ENCODE measurements at regions not wholly inside any gene's neighbourhood (a gene's known extent, or its start where the extent isn't known, plus 50 kb on each side); places are given as distances from the start of the nearest gene placed in this dataset.

- no peak for DNase-seq
- H3K36me3 ChIP-seq (ENCODE audit: insufficient read depth, low read length) = no peaks in the 10 kb centered on the region
Measured at GRCh38 chr12:127998988-127999387, 268.0 kb upstream of the TMEM132C start.

DNA sequence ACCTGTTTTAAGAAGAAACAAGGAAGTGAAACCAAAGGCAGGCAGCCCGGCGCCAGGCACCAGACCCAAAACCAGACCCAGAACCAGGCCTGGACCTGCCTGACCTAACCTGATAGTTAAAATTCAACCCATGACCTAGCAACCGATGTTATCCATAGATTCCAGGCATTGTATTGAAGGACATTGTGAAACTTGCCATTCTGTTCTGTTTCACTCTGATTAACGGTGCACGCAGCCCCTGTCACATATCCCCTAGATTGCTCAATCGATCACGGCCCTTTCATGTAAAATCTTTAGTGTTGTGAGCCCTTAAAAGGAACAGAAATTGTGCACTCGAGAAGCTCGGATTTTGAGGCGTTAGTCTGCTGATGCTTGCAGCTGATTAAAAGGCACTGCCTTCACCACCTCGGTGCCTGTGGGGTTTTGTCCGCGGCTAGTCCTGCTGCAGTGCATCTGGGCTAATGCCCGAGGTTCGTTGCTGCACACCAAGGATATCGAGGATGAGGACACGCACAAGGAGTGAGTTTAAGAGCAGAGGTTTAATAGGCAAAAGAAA, 262.5 kb upstream of the TMEM132C start:
- DNase-seq = no peak
- Histone ChIP-seq H3K9me3 (ENCODE audit: low read length) (no peaks in the 10 kb centered on the region), H2AFZ (ENCODE audit: low read length) (no peak overlapping the region), H3K4me2 (ENCODE audit: low read depth, low read length, poor library complexity, severe bottlenecking) (no peak overlapping the region), H3K9me2 (replicated peaks; ENCODE audit: insufficient read depth, low read length) (no peaks in the 10 kb centered on the region), H3K9ac (ENCODE audit: low read length) (no peak overlapping the region), H3K27ac (ENCODE audit: low read length) (no peak overlapping the region), H3K4me3 (ENCODE audit: low read length) (no peak overlapping the region), H3K36me3 (ENCODE audit: insufficient read depth, low read length) (no peaks in the 10 kb centered on the region), H3K27me3 (ENCODE audit: low read length) (no peaks in the 10 kb centered on the region), H3K4me1 (ENCODE audit: low read length) (no peaks in the 10 kb centered on the region), H3K79me2 (ENCODE audit: low read length) (no peaks in the 10 kb centered on the region), H4K20me1 (ENCODE audit: insufficient read depth, low read depth, low read length) (no peaks in the 10 kb centered on the region)

More at GRCh38 chr12:127998988-127999387, 268.0 kb upstream of the TMEM132C start:
- Histone ChIP-seq H3K79me2 (ENCODE audit: low read length) (no peaks in the 10 kb centered on the region), H3K9ac (ENCODE audit: low read length) (no peak overlapping the region), H3K27ac (ENCODE audit: low read length) (no peak overlapping the region), H4K20me1 (ENCODE audit: insufficient read depth, low read depth, low read length) (no peaks in the 10 kb centered on the region), H3K4me2 (ENCODE audit: low read depth, low read length, poor library complexity, severe bottlenecking) (no peak overlapping the region), H2AFZ (ENCODE audit: low read length) (no peak overlapping the region), H3K4me1 (ENCODE audit: low read length) (no peaks in the 10 kb centered on the region), H3K9me2 (replicated peaks; ENCODE audit: insufficient read depth, low read length) (no peaks in the 10 kb centered on the region), H3K9me3 (ENCODE audit: low read length) (no peaks in the 10 kb centered on the region), H3K27me3 (ENCODE audit: low read length) (no peaks in the 10 kb centered on the region), H3K4me3 (ENCODE audit: low read length) (no peak overlapping the region)

GRCh38 chr12:128007250-128007649, 259.7 kb upstream of the TMEM132C start:
- no peaks in the 10 kb centered on the region for H3K79me2 ChIP-seq (ENCODE audit: low read length)
- H3K4me3 ChIP-seq (ENCODE audit: low read length) = no peak overlapping the region
- no peaks in the 10 kb centered on the region for H3K9me3 ChIP-seq (ENCODE audit: low read length)
- H3K9ac ChIP-seq (ENCODE audit: low read length) = no peak overlapping the region
- no peaks in the 10 kb centered on the region for H3K9me2 ChIP-seq (replicated peaks; ENCODE audit: insufficient read depth, low read length)
- no peak overlapping the region for H2AFZ ChIP-seq (ENCODE audit: low read length)
- no peaks in the 10 kb centered on the region for H3K4me1 ChIP-seq (ENCODE audit: low read length)
- no peak overlapping the region for H3K4me2 ChIP-seq (ENCODE audit: low read depth, low read length, poor library complexity, severe bottlenecking)
- H3K27me3 ChIP-seq (ENCODE audit: low read length) = no peaks in the 10 kb centered on the region
- H4K20me1 ChIP-seq (ENCODE audit: insufficient read depth, low read depth, low read length) = no peaks in the 10 kb centered on the region
- no peak for DNase-seq
- H3K36me3 ChIP-seq (ENCODE audit: insufficient read depth, low read length) = no peaks in the 10 kb centered on the region
- no peak overlapping the region for H3K27ac ChIP-seq (ENCODE audit: low read length)

DNA sequence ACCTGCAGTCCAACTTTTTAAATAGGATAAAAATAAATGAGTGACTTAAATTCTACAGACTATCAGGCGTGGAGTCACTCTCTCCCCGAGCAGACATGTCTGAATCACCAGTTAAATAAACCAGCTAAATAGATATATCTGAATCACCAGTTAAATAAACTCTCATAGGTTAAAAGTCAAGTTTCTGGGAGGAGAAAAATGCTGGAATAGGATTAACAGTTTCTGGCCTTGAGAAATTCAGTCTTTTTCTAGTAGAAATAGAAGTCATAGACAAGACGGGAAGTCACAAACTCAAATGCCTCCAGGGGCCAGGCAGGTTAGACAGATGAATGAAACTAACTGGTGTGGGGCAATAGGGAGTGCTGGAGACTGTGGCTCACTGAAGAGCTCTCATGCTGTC, 258.6 kb upstream of the TMEM132C start:
- no peaks in the 10 kb centered on the region for H4K20me1 ChIP-seq (ENCODE audit: insufficient read depth, low read depth, low read length)
- H3K4me3 ChIP-seq (ENCODE audit: low read length) = no peak overlapping the region
- H3K79me2 ChIP-seq (ENCODE audit: low read length) = no peaks in the 10 kb centered on the region

DNA sequence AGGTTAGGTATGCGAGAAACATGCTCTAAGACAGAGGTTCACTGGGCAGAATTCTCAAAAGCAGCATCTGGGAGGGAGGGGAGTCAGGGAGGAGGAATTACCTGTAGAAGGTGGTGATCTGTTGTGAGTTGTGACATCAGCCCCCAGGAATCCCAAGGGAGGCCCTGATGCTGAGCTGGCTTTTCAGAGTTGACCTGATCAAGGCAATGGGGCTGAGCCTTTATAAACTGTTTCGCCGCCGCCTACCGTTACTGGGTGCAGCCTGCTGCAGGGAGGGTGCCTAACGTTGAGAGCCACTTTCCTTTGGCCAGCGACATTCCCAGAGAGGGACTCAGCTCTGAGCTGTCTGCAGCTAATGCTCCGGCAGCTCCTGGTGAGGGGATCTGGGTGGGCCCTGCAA, 257.9 kb upstream of the TMEM132C start:
- Histone ChIP-seq H4K20me1 (ENCODE audit: insufficient read depth, low read depth, low read length) (no peaks in the 10 kb centered on the region), H3K9ac (ENCODE audit: low read length) (no peak overlapping the region), H3K27me3 (ENCODE audit: low read length) (no peaks in the 10 kb centered on the region), H3K4me2 (ENCODE audit: low read depth, low read length, poor library complexity, severe bottlenecking) (no peak overlapping the region), H3K27ac (ENCODE audit: low read length) (no peak overlapping the region), H3K9me3 (ENCODE audit: low read length) (no peaks in the 10 kb centered on the region), H3K9me2 (replicated peaks; ENCODE audit: insufficient read depth, low read length) (no peaks in the 10 kb centered on the region), H3K4me3 (ENCODE audit: low read length) (no peak overlapping the region), H2AFZ (ENCODE audit: low read length) (no peak overlapping the region), H3K79me2 (ENCODE audit: low read length) (no peaks in the 10 kb centered on the region), H3K4me1 (ENCODE audit: low read length) (no peaks in the 10 kb centered on the region), H3K36me3 (ENCODE audit: insufficient read depth, low read length) (no peaks in the 10 kb centered on the region)
- no peak for DNase-seq

More for the DNA sequence above, 258.6 kb upstream of the TMEM132C start:
- DNase-seq = no peak
- Histone ChIP-seq H3K27ac (ENCODE audit: low read length) (no peak overlapping the region), H3K9me2 (replicated peaks; ENCODE audit: insufficient read depth, low read length) (no peaks in the 10 kb centered on the region), H3K27me3 (ENCODE audit: low read length) (no peaks in the 10 kb centered on the region), H3K4me1 (ENCODE audit: low read length) (no peaks in the 10 kb centered on the region), H3K9me3 (ENCODE audit: low read length) (no peaks in the 10 kb centered on the region), H3K9ac (ENCODE audit: low read length) (no peak overlapping the region), H2AFZ (ENCODE audit: low read length) (no peak overlapping the region), H3K36me3 (ENCODE audit: insufficient read depth, low read length) (no peaks in the 10 kb centered on the region), H3K4me2 (ENCODE audit: low read depth, low read length, poor library complexity, severe bottlenecking) (no peak overlapping the region)

GRCh38 chr12:128012110-128012509, 254.9 kb upstream of the TMEM132C start:
- H3K9me2 ChIP-seq (replicated peaks; ENCODE audit: insufficient read depth, low read length) = no peaks in the 10 kb centered on the region
- no peak overlapping the region for H2AFZ ChIP-seq (ENCODE audit: low read length)
- H3K4me1 ChIP-seq (ENCODE audit: low read length) = no peaks in the 10 kb centered on the region
- H3K4me2 ChIP-seq (ENCODE audit: low read depth, low read length, poor library complexity, severe bottlenecking) = no peak overlapping the region
- H3K4me3 ChIP-seq (ENCODE audit: low read length) = no peak overlapping the region
- no peaks in the 10 kb centered on the region for H3K9me3 ChIP-seq (ENCODE audit: low read length)
- no peaks in the 10 kb centered on the region for H3K27me3 ChIP-seq (ENCODE audit: low read length)
- H3K9ac ChIP-seq (ENCODE audit: low read length) = no peak overlapping the region
- H3K79me2 ChIP-seq (ENCODE audit: low read length) = no peaks in the 10 kb centered on the region
- no peaks in the 10 kb centered on the region for H3K36me3 ChIP-seq (ENCODE audit: insufficient read depth, low read length)
- H4K20me1 ChIP-seq (ENCODE audit: insufficient read depth, low read depth, low read length) = no peaks in the 10 kb centered on the region
- no peak overlapping the region for H3K27ac ChIP-seq (ENCODE audit: low read length)
- no peak for DNase-seq

- Histone ChIP-seq H3K9me3 (ENCODE audit: low read length) (no peaks in the 10 kb centered on the region), H3K9ac (ENCODE audit: low read length) (no peak overlapping the region), H3K79me2 (ENCODE audit: low read length) (no peaks in the 10 kb centered on the region), H4K20me1 (ENCODE audit: insufficient read depth, low read depth, low read length) (no peaks in the 10 kb centered on the region), H3K27me3 (ENCODE audit: low read length) (no peaks in the 10 kb centered on the region), H3K36me3 (ENCODE audit: insufficient read depth, low read length) (no peaks in the 10 kb centered on the region), H2AFZ (ENCODE audit: low read length) (no peak overlapping the region), H3K4me1 (ENCODE audit: low read length) (no peaks in the 10 kb centered on the region), H3K4me2 (ENCODE audit: low read depth, low read length, poor library complexity, severe bottlenecking) (no peak overlapping the region), H3K4me3 (ENCODE audit: low read length) (no peak overlapping the region), H3K9me2 (replicated peaks; ENCODE audit: insufficient read depth, low read length) (no peaks in the 10 kb centered on the region), H3K27ac (ENCODE audit: low read length) (no peak overlapping the region)
- no peak for DNase-seq
Measured at GRCh38 chr12:128015276-128015675, 251.7 kb upstream of the TMEM132C start.

DNA sequence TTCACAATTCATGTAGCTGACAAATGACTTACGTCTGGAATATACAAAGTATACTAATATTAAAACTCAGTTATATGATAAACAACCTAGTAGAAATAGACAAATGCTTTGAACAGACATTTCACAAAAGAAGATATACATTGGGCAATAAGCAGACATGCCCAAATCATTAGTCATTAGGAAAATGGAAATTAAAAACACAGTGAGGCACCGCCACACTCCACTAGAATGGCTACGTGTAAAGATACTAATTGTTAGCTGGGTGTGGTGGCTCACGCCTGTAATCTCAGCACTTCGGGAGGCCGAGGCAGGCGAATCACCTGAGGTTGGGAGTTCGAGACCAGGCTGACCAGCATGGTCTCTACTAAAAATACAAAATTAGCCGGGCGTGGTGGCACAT, 248.9 kb upstream of the TMEM132C start:
- no peak for DNase-seq
- Histone ChIP-seq H3K27me3 (ENCODE audit: low read length) (no peaks in the 10 kb centered on the region), H2AFZ (ENCODE audit: low read length) (no peak overlapping the region), H3K4me2 (ENCODE audit: low read depth, low read length, poor library complexity, severe bottlenecking) (no peak overlapping the region), H4K20me1 (ENCODE audit: insufficient read depth, low read depth, low read length) (no peaks in the 10 kb centered on the region), H3K4me1 (ENCODE audit: low read length) (no peaks in the 10 kb centered on the region), H3K27ac (ENCODE audit: low read length) (no peak overlapping the region), H3K9ac (ENCODE audit: low read length) (no peak overlapping the region), H3K9me2 (replicated peaks; ENCODE audit: insufficient read depth, low read length) (no peaks in the 10 kb centered on the region), H3K9me3 (ENCODE audit: low read length) (no peaks in the 10 kb centered on the region), H3K36me3 (ENCODE audit: insufficient read depth, low read length) (no peaks in the 10 kb centered on the region), H3K79me2 (ENCODE audit: low read length) (no peaks in the 10 kb centered on the region), H3K4me3 (ENCODE audit: low read length) (no peak overlapping the region)
